ENCODE measurements at regions not wholly inside any gene's neighbourhood (a gene's known extent, or its start where the extent isn't known, plus 50 kb on each side); places are given as distances from the start of the nearest gene placed in this dataset.
"Not testable (repeated sequence)": the region's sequence is repeated elsewhere in the genome, so short reads cannot be mapped to it uniquely, and the experiment has no call there.

DNA sequence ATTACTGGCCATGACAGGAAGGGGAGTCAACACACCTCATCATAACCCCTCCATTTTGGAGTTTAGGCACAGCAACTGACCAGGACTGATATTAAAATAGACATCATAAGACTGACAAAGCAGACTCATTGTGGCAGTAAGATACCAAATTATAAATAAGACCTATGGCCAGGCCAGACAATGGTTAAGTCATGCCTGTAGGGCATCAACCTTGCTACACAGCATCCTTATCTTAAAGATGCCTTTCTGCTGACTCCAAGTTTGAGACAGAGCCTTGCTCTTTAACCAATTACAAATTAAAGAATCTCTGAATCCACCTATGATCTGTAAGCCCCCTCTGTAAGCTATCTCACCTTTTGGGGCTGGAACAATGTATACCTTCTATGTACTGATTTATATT, 65.5 kb downstream of the VCX2 start:
- no peak for DNase-seq (ENCODE audit: low read depth)

GRCh38 chrX:8103655-8104054, 67.4 kb downstream of the VCX2 start:
- DNase-seq (ENCODE audit: low read depth): no peak

DNA sequence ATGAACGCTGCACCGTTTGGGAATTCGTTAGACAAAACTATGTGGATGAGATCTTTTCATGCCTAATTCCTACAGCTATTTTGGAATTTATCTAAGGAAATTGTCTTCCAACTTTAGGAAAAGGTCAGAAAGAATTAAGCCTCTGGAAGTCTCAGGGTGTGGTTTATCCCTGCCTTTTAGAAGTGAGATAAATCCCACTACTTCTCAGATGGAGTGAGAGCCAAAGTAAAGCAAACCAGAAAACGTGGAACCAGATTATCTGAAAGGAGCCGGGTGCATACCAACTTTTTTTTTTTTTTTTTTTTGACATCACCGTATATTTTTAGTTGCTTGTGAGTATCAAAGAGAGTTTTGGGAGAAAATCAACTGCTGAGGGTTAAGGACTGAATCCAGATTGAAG, 79.6 kb downstream of the VCX2 start:
- DNase-seq (ENCODE audit: low read depth): no peak

- no peak for DNase-seq (ENCODE audit: low read depth)
Observed at GRCh38 chrX:8090906-8091305, 80.2 kb downstream of the VCX2 start.

DNA sequence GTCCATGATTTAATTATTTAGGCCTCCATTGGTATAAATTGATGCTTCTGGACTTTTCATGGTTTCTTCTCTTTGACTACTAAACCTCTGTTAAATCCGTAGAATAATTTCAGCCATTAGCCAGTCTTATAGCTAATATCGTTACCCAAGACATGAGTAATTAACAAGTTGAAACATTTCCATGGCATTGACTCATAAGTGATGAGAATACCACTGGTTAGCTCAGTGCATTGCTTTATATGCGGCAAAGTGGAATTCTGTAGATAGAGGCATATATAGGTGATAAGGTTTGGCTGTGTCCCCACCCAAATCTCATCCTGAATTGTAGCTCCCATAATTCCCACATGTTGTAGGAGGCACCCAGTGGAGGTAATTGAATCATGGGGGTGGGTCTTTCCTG, 80.6 kb downstream of the VCX2 start:
- DNase-seq (ENCODE audit: low read depth): no peak

- DNase-seq (ENCODE audit: low read depth): no peak
Observed at GRCh38 chrX:8089141-8089540, 81.9 kb downstream of the VCX2 start.

DNA sequence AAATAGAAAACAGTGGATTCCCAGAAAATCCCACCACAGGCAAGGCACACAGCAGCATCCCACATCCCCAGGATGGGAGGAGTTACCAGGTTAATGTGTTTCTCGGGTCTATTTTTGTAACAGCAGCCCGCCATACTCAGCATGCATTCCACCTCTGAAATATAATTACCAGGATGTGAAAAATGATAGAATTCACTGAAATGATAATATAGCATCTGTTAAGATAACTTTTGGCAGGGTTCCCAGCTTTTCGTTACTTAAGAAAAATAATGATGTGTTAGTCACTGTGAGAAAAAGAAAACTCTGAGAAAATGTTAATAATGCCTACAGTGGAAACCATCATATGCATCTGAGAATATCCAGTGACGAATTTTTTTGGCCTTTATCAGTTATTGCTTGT, 87.1 kb downstream of the VCX2 start:
- no peak for DNase-seq (ENCODE audit: low read depth)

DNA sequence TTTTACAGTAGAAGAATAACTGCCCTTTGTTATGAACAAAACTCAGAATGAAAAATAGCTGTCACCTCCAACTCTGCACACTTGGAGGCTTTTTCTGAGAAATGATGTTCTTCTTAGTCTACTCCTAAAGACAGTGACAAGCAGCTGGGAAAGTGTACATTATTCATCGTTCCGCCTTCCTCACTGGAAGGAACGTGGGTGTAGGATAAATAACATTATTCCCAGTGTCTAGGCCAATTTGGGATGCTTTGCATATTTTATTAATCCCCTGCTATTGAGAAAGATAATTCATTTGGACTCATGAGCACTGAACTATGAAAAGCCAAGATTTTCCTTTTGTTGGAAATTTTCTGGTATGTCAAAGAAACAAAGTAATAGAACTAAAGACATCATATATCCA, 87.8 kb downstream of the VCX2 start:
- no peak for DNase-seq (ENCODE audit: low read depth)

- no peak for DNase-seq (ENCODE audit: low read depth)
Observed at GRCh38 chrX:8075636-8076035, 95.4 kb downstream of the VCX2 start.

GRCh38 chrX:8067754-8068462, 103.2 kb downstream of the VCX2 start:
- no peak for DNase-seq (ENCODE audit: low read depth)

DNA sequence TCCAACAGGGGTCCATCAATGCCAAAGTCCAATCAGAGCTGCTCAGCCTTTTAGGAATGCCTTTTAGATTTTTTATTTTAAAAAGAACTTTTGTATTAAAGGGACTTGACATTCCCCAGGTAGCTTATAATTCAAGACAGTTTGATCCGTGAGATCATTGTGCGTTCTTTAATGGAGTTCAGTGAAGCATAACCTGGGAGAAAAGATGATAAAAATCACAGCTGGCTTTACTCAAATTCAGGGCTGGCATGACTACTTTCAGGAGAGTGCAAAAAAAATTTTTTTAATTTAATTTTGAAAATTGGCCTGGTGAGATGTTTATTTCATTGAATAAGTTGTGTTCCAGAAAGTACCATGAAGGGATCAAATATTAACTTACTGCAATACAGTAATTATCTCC, 118.2 kb downstream of the VCX2 start:
- DNase-seq (ENCODE audit: low read depth): no peak

GRCh38 chrX:8049827-8050226, 121.2 kb downstream of the VCX2 start:
- no peak for DNase-seq (ENCODE audit: low read depth)

DNA sequence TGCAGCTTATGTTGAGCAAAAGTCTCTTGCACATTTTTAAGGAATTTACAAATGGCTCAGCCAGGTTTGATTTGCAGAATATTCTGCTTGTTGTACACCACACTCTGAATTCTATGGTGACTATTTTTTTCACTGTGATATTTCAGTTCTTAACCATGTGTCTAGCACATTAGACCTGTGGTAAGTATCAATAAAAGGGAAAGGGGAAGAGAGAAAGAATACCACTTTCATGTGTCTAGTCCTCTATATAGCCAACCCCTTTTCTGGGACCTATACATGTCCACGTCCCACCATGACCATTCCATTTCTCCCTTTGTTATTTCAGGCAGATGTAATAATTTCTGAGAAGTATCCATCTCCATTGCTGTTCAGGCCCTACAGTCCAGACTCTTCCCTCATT, 121.3 kb upstream of the PNPLA4 start:
- no peak for DNase-seq (ENCODE audit: low read depth)

GRCh38 chrX:8044947-8045346, 117.7 kb upstream of the PNPLA4 start:
- no peak for DNase-seq (ENCODE audit: low read depth)

DNA sequence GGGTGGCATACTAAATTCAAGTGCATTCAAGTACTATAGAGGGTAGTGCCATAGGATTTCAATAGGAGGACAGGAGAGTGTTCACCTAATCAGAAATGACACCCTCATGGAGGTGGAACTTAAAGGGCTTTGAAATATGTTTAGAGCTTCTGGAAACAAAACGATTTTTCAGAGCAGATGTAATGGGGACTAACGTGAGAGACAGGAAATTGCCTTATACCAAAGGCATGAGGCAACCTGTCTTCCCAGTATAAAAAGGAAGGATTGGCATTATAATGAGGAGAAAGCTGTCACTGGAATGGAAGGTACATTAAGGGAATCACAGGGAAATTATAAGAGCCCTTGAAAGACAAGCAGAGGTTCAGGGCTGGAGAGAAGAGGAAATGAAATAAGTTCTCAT, 116.3 kb upstream of the PNPLA4 start:
- DNase-seq (ENCODE audit: low read depth): no peak

DNA sequence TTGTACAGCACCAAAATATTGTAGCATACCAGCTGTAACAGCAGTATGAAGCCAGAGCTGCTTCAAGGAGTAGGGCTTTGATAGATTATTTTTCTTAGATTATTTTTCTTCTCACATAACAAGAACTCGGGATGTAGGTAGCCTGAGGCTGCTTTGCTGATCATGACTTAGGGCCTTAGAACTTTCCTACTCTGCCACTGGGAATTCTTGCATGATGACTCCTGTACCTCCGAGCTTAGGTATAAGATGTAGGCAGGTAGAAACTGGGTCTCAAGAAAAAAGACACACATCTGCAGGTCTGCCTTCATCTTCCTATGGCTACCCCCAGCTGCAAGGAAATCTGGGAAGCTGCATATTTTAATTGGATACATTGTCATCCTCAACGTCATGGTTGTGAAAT, 115.9 kb upstream of the PNPLA4 start:
- DNase-seq (ENCODE audit: low read depth): no peak

- no peak for DNase-seq (ENCODE audit: low read depth)
Observed at GRCh38 chrX:8042304-8042703, 115.1 kb upstream of the PNPLA4 start.

- not testable (repeated sequence) for DNase-seq (ENCODE audit: low read depth)
Observed at GRCh38 chrX:8039711-8040110, 112.5 kb upstream of the PNPLA4 start.

GRCh38 chrX:8037593-8038348, 110.6 kb upstream of the PNPLA4 start:
- no peak for DNase-seq (ENCODE audit: low read depth)

DNA sequence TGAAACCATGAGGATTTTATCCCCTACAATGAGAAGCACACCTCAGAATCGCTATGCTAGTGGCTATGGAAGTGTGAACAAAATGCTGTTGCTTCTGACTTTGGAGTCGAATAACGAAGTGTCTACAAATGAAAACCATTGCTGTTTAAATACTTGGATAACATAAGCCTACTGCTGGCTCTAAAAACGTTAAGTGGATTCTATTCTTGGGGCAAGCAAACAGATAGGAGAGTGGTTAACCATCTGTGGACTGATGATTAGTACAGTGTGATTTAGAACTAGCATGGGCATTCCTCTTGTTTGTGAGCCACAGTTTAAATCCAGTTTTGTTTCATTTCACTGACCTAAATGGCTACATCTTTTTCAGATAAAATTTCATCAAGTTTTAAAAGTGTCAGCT, 109.7 kb upstream of the PNPLA4 start:
- DNase-seq (ENCODE audit: low read depth): no peak

GRCh38 chrX:8034058-8034457, 106.8 kb upstream of the PNPLA4 start:
- no peak for DNase-seq (ENCODE audit: low read depth)

DNA sequence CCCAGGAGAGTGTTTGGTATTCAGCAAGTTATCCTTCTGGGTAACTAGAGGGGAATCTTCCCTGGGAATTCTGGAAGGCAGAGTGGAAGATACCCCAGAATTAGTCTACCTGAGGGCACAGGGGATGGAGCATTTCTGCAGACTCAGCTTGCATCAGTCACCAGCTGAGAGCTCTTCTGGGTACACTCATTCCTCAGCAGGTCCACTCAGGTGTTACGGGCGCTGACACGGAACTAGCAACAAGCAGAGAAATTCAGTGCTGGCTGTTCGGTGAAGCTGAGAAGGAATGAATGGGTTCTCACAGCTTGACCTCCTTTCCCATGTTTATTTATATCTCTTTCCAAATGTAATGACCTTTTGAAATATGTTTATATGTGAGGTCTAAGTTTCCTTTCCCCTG, 106.0 kb upstream of the PNPLA4 start:
- no peak for DNase-seq (ENCODE audit: low read depth)

GRCh38 chrX:8030361-8030760, 103.1 kb upstream of the PNPLA4 start:
- no peak for DNase-seq (ENCODE audit: low read depth)

DNA sequence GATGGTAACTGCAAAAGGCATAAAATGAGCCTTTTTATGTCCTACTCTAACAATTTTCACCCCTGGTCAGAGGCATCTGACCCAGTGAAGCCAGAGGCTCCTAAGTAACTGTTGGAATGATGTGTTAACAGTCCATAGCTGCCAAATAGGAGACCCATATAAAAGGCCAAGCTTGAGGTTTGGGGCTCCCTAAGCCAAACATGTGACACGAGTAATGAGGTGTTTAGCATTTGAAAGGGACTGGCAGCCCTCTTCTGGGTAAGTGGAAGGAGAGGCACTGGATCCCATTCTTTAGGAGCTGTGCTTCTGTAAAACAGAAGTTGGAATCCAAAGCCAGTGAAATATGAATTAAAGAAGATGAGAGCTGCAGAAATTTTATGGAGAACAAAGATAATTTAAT, 100.6 kb upstream of the PNPLA4 start:
- no peak for DNase-seq (ENCODE audit: low read depth)
